ENCODE measurements at regions not wholly inside any gene's neighbourhood (a gene's known extent, or its start where the extent isn't known, plus 50 kb on each side); places are given as distances from the start of the nearest gene placed in this dataset.

DNA sequence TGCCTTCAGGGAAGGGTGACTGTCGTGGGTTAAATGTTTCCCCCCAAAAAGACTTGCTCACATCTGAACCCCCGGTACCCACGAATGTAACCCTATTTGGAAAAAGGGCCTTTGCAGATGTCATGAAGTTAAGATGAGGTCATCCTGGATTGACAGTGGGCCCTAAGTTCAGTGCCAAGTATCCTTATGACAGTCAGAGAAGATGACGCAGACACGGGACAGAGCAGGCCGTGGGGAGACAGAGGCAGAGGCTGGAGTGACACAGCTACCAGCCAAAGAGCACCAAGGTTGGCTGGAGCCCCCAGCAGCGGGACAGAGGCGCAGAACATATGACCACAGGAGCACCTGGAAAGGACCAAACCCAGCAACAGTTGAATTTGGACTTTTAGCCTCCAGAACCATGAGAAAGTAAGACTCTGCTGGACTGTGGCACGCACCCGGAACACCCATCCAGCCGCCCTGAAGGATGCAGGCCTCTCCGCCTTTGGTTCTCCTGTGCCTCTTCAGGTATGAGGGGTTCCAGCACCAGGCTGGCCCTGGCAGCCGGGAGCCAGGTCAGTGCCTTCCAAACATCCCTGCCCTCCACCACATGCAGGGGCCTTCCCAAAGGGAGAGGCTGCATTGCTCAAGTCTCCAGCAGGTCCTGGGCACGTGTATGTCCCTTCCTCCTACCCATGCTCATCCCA, 104.0 kb downstream of the FOXL1 start:
- no peaks in the 10 kb centered on the region; the same call in 1 of the 2 replicates for H3K4me1 ChIP-seq (ENCODE audit: control insufficient read depth, insufficient read depth, low read length)
- no peak for DNase-seq (ENCODE audit: low read depth, low spot score)
- no peaks in the 10 kb centered on the region for H3K9me3 ChIP-seq (ENCODE audit: control insufficient read depth, insufficient read depth, low read length)
- WGBS (ENCODE audit: insufficient coverage, insufficient read length) = no CpG with 5 or more reads among the region's 14 CpGs
- H3K27me3 ChIP-seq (ENCODE audit: control insufficient read depth, insufficient read depth, low read length) = no peaks in the 10 kb centered on the region
- no peaks in the 10 kb centered on the region for H3K36me3 ChIP-seq (ENCODE audit: control insufficient read depth, insufficient read depth, low read length)
- no peak overlapping the region for H3K27ac ChIP-seq (ENCODE audit: low read length)
- no peak overlapping the region for H3K4me3 ChIP-seq (ENCODE audit: low read length)

DNA sequence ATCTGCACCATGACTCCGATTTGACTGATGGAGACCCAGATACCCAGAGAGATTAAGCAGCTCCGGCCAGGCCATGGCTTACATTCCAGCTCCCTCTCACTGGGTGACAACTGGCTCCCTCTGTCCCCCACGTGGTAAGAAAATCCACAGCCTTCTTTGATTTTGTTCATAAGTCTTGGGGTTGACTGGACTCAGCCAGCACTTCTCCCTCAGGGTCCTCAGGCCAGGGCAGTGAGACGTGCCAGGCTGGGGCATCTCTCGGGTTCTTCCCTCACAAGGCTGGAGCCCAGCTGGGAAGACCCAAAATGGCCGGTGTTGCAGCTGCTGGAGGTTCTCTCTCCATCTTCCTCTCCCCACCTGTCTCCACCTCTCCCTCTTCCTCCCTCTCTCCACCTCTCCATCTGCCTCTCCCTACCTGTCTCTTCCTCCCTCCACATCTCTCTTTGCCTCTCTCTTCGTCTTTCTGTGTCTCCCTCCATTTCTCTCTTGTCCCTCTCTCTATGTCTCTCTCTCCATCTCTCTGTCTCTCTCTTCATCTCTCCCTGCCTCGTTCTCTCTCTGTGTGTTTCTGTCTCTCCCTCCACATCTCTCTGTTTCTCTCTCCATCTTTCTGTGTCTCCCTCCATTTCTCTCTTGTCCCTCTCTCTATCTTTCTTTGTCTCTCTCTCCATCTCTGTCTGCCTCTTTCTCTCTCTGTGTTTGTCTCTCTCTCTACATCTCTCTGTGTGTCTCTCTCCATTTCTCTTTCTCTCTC, 105.3 kb downstream of the FOXL1 start:
- H3K27me3 ChIP-seq (ENCODE audit: control insufficient read depth, insufficient read depth, low read length) = no peaks in the 10 kb centered on the region
- H3K27ac ChIP-seq (ENCODE audit: low read length) = no peak overlapping the region
- H3K36me3 ChIP-seq (ENCODE audit: control insufficient read depth, insufficient read depth, low read length) = no peaks in the 10 kb centered on the region
- no CpG with 5 or more reads among the region's 8 CpGs for WGBS (ENCODE audit: insufficient coverage, insufficient read length)
- no peak overlapping the region for H3K4me3 ChIP-seq (ENCODE audit: low read length)
- no peaks in the 10 kb centered on the region; the same call in 1 of the 2 replicates for H3K4me1 ChIP-seq (ENCODE audit: control insufficient read depth, insufficient read depth, low read length)
- H3K9me3 ChIP-seq (ENCODE audit: control insufficient read depth, insufficient read depth, low read length) = no peaks in the 10 kb centered on the region
- DNase-seq (ENCODE audit: low read depth, low spot score) = no peak

DNA sequence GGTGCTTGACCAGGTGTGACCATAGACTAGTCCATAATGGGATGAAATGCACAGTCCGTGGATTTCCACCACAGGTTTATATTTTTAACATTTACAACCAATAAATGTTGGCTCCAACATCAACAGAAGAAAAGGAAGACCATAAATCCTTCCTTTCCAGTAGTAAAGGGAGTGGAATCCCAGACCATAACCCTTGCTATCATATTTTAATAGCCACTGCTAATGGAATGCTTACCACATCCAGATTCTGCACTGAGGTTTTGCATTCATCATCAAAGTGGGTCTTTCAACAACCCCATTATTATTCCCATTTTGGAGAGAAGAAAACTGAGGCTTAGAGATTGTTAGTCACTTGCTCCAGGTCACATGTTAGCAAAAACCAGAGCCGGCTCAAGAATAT, 106.7 kb downstream of the FOXL1 start:
- DNase-seq (ENCODE audit: low read depth, low spot score) = no peak
- Histone ChIP-seq H3K9me3 (ENCODE audit: control insufficient read depth, insufficient read depth, low read length) (no peaks in the 10 kb centered on the region), H3K4me3 (ENCODE audit: low read length) (no peak overlapping the region), H3K27me3 (ENCODE audit: control insufficient read depth, insufficient read depth, low read length) (no peaks in the 10 kb centered on the region), H3K36me3 (ENCODE audit: control insufficient read depth, insufficient read depth, low read length) (no peaks in the 10 kb centered on the region), H3K27ac (ENCODE audit: low read length) (no peak overlapping the region), H3K4me1 (ENCODE audit: control insufficient read depth, insufficient read depth, low read length) (no peaks in the 10 kb centered on the region; the same call in 1 of the 2 replicates)
- no CpG with 5 or more reads among the region's 2 CpGs for WGBS (ENCODE audit: insufficient coverage, insufficient read length)

DNA sequence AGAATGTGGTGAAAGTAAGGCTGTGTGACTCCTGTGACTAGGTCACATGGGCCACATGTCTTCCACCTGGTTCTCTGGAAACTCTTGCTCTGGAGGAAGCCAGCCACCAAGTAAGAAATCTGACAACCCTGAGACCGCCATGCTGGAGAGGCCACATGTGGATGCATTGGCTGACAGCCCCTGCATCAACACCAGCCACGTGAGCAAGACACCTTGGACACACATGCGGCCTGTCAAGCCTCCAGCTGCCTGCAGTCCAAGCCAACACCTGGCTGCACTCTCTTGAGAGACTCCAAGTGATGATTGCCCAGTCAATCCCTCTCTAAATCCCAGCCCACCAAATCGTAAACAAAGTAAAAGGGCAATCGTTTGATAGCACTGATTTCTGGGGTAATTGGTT, 112.6 kb downstream of the FOXL1 start:
- Histone ChIP-seq H3K27me3 (ENCODE audit: control insufficient read depth, insufficient read depth, low read length) (no peaks in the 10 kb centered on the region), H3K9me3 (ENCODE audit: control insufficient read depth, insufficient read depth, low read length) (no peaks in the 10 kb centered on the region), H3K36me3 (ENCODE audit: control insufficient read depth, insufficient read depth, low read length) (no peaks in the 10 kb centered on the region), H3K4me1 (ENCODE audit: control insufficient read depth, insufficient read depth, low read length) (no peaks in the 10 kb centered on the region), H3K27ac (ENCODE audit: low read length) (no peak overlapping the region), H3K4me3 (ENCODE audit: low read length) (no peak overlapping the region)
- no peak for DNase-seq (ENCODE audit: low read depth, low spot score)
- WGBS (ENCODE audit: insufficient coverage, insufficient read length) = no CpG with 5 or more reads among the region's 5 CpGs

DNA sequence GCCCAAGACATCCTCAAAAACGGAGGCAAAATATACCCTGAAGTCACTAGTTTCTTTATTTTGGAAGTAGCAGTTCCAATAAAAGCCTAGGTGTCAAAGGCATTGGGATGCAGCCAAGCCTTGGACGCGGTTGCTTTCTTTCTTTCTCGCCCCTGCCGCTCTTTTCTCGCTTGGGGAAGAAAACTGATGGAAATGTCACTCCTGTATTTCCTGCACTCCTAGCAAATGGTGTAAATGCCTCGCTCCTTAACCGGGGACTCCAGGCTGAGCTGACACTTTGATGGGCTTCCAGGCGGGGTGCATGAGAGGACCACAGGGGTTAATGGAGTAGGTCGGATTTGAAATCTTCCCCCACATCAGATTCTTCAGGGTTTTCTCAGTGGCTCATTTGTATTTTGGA, 114.1 kb downstream of the FOXL1 start:
- Histone ChIP-seq H3K9me3 (ENCODE audit: control insufficient read depth, insufficient read depth, low read length) (no peaks in the 10 kb centered on the region), H3K36me3 (ENCODE audit: control insufficient read depth, insufficient read depth, low read length) (no peaks in the 10 kb centered on the region), H3K27ac (ENCODE audit: low read length) (no peak overlapping the region), H3K4me1 (ENCODE audit: control insufficient read depth, insufficient read depth, low read length) (no peaks in the 10 kb centered on the region), H3K27me3 (ENCODE audit: control insufficient read depth, insufficient read depth, low read length) (no peaks in the 10 kb centered on the region), H3K4me3 (ENCODE audit: low read length) (no peak overlapping the region)
- no peak for DNase-seq (ENCODE audit: low read depth, low spot score)
- WGBS (ENCODE audit: insufficient coverage, insufficient read length) = no CpG with 5 or more reads among the region's 10 CpGs

DNA sequence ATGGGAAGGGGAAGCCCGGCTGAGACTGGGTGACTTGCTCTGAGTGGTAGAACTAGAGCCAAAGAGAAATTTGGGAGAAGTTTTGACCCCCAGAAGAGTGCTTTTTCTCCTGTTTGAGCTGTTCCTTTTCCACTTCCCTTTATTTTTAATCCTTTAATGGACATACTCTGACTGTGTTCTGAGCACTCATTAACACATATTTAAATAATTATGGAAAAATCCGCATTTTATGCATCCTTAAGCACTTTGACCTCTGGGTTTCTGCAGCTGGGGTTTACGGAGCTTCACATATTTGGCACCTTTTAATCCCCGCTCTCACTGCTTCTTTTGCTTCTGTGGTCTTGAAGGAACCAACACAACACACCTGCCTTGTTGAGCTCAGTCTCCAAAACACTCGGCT, 114.7 kb downstream of the FOXL1 start:
- WGBS (ENCODE audit: insufficient coverage, insufficient read length) = no CpG with 5 or more reads among the region's 5 CpGs
- Histone ChIP-seq H3K4me3 (ENCODE audit: low read length) (no peak overlapping the region), H3K4me1 (ENCODE audit: control insufficient read depth, insufficient read depth, low read length) (no peaks in the 10 kb centered on the region; the same call in 1 of the 2 replicates), H3K9me3 (ENCODE audit: control insufficient read depth, insufficient read depth, low read length) (no peaks in the 10 kb centered on the region), H3K27ac (ENCODE audit: low read length) (no peak overlapping the region), H3K27me3 (ENCODE audit: control insufficient read depth, insufficient read depth, low read length) (no peaks in the 10 kb centered on the region), H3K36me3 (ENCODE audit: control insufficient read depth, insufficient read depth, low read length) (no peaks in the 10 kb centered on the region)
- no peak for DNase-seq (ENCODE audit: low read depth, low spot score)

DNA sequence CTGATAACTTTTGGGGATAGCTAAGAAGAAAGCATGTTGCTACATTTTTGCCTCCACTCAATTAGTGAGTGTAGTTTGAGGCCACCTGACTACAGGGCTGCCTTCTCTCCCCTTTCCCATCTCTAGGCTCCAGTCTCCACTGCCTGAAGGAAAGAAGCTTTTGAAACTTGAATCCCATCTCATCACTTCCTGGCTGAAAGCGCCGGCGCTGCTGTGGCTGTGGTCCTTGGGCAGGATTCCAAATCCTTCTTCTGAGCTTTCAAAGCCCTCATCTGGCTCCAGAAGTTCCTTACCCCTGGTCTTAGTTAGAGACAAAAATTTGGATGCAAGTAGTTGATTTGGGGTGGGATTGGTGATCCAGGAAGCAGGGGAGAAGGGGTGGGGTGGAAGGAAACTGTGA, 119.4 kb downstream of the FOXL1 start:
- Histone ChIP-seq H3K36me3 (ENCODE audit: control insufficient read depth, insufficient read depth, low read length) (no peaks in the 10 kb centered on the region; the same call in 1 of the 2 replicates), H3K27ac (ENCODE audit: low read length) (no peak overlapping the region), H3K4me3 (ENCODE audit: low read length) (no peak overlapping the region), H3K27me3 (ENCODE audit: control insufficient read depth, insufficient read depth, low read length) (no peaks in the 10 kb centered on the region), H3K9me3 (ENCODE audit: control insufficient read depth, insufficient read depth, low read length) (no peaks in the 10 kb centered on the region), H3K4me1 (ENCODE audit: control insufficient read depth, insufficient read depth, low read length) (no peaks in the 10 kb centered on the region; the same call in 1 of the 2 replicates)
- DNase-seq (ENCODE audit: low read depth, low spot score) = no peak
- no CpG with 5 or more reads among the region's 3 CpGs for WGBS (ENCODE audit: insufficient coverage, insufficient read length)

DNA sequence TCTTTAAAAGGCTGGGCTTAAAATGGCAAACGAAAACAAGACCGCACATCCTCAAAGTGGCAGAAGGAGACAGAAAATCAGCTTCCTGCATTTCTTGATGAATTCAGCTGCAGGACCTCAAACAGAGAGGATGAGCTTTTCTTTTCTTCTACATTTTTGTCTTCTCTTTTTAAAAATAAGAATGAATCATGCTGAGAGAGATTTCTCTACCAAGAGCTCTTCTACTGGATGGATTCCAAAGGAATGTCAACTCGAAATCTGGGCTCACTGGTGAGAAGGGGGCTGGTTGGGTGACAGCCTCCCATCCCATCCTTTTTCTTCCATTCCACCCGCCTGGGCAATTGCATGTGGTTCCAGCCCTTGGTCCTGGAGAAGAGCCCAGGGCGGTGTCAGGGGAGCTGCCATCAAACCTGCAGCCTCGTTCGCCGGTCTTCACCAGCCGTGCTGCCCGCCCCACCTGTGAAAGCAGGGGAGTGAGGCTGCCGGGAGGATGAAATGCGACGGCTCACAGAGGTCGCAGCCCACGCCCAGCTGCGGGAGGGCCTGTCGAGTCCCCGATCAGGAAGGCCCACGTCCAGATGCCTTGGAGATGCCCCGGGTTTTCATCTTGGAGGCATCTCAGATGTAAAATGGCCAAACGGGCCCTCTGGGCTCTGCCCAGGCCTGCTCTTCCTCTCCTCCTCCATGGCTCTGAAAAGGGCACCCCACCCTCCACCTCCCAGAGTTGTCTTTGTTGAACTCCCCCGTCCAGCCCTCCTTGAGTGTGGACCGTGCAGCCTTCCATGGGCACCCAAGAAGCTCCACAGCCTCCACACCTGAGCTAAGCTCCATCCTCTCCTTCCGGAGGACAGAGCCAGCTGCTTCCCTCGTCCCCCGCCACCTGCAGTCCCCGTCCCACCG, 121.9 kb downstream of the FOXL1 start:
- Histone ChIP-seq H3K9me3 (ENCODE audit: control insufficient read depth, insufficient read depth, low read length) (no peaks in the 10 kb centered on the region), H3K36me3 (ENCODE audit: control insufficient read depth, insufficient read depth, low read length) (no peaks in the 10 kb centered on the region; the same call in 1 of the 2 replicates), H3K4me3 (ENCODE audit: low read length) (no peak overlapping the region), H3K4me1 (ENCODE audit: control insufficient read depth, insufficient read depth, low read length) (no peaks in the 10 kb centered on the region; the same call in 1 of the 2 replicates), H3K27ac (ENCODE audit: low read length) (no peak overlapping the region), H3K27me3 (ENCODE audit: control insufficient read depth, insufficient read depth, low read length) (no peaks in the 10 kb centered on the region)
- WGBS (ENCODE audit: insufficient coverage, insufficient read length) = no CpG with 5 or more reads among the region's 28 CpGs
- no peak for DNase-seq (ENCODE audit: low read depth, low spot score)

DNA sequence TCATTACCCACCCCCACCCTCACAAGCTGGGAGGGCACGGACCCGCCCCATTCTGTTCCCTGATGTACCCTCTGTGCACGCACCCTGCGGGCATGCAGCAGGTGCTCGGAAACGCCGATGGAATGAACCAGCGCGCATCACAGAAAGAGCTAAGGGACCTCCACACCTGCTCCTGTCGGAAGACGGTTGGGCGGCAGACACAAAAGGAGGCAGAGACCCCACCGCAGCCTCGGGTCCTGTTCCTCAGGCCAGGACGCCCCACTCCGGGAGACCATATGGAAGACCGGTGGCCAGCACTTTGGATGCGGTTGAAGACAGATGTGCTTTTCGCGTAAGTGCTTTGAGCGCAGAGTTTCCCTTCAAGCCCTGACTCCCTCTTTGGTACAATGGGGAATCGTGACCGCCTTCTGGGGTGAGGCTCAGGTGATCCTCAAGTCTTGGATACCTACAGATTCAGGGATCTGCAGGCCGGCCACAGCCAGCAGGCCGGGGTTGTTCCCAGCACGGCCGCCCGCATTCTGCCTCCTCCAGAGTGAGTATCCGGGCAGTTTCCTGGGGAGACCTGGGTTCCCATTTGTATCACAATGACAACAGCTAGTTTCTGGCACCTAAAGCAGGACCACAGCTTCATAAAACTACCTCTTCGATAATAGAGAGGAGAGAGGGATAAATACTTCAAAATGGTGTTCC, 123.1 kb downstream of the FOXL1 start:
- DNase-seq (ENCODE audit: low read depth, low spot score) = no peak
- H3K4me1 ChIP-seq (ENCODE audit: control insufficient read depth, insufficient read depth, low read length) = no peaks in the 10 kb centered on the region; the same call in 1 of the 2 replicates

More for the DNA sequence above, 123.1 kb downstream of the FOXL1 start:
- Histone ChIP-seq H3K4me3 (ENCODE audit: low read length) (no peak overlapping the region), H3K36me3 (ENCODE audit: control insufficient read depth, insufficient read depth, low read length) (no peaks in the 10 kb centered on the region; the same call in 1 of the 2 replicates), H3K27me3 (ENCODE audit: control insufficient read depth, insufficient read depth, low read length) (no peaks in the 10 kb centered on the region), H3K27ac (ENCODE audit: low read length) (no peak overlapping the region), H3K9me3 (ENCODE audit: control insufficient read depth, insufficient read depth, low read length) (no peaks in the 10 kb centered on the region)
- no CpG with 5 or more reads among the region's 30 CpGs for WGBS (ENCODE audit: insufficient coverage, insufficient read length)

All from iPS DF 6.9 (cell line).